Endothelial cell (in vitro differentiated cells): ENCODE measurements at regions not wholly inside any gene's neighbourhood (a gene's known extent, or its start where the extent isn't known, plus 50 kb on each side); places are given as distances from the start of the nearest gene placed in this dataset.

Experiments
- DNase-seq: peaks from one replicate; pipeline ENCODE4 v3.0.0; 2021; ENCODE audit warnings: low spot score
- H3K27ac Mint-ChIP-seq: one replicate; pipeline ENCODE4 v1.8.0; 2021; ENCODE audit warnings: mixed read lengths, inconsistent platforms; ENCODE audit not compliant: unreplicated experiment
- H3K27me3 Mint-ChIP-seq: one replicate; pipeline ENCODE4 v1.8.0; 2021; ENCODE audit warnings: mild to moderate bottlenecking, moderate library complexity, mixed read lengths, inconsistent platforms; ENCODE audit not compliant: unreplicated experiment
- H3K36me3 Mint-ChIP-seq: one replicate; pipeline ENCODE4 v1.8.0; 2021; ENCODE audit warnings: mild to moderate bottlenecking, low read depth, mixed read lengths, inconsistent platforms; ENCODE audit not compliant: unreplicated experiment
- H3K4me1 Mint-ChIP-seq: one replicate; pipeline ENCODE4 v1.8.0; 2021; ENCODE audit warnings: mild to moderate bottlenecking, mixed read lengths, inconsistent platforms; ENCODE audit not compliant: unreplicated experiment
- H3K4me3 Mint-ChIP-seq: one replicate; pipeline ENCODE4 v1.8.0; 2021; ENCODE audit warnings: mild to moderate bottlenecking, mixed read lengths, inconsistent platforms; ENCODE audit not compliant: unreplicated experiment
- H3K9me3 Mint-ChIP-seq: one replicate; pipeline ENCODE4 v1.8.0; 2021; ENCODE audit warnings: mixed read lengths, inconsistent platforms; ENCODE audit not compliant: unreplicated experiment
- TF ChIP-seq, protein P1 (sequence below): fragments of 200-600 bp; sonication (generic); IDR thresholded peaks from one replicate; pipeline ENCODE4 v1.5.0; 2021; ENCODE audit warnings: antibody characterized with exemption; ENCODE audit not compliant: unreplicated experiment

DNA sequence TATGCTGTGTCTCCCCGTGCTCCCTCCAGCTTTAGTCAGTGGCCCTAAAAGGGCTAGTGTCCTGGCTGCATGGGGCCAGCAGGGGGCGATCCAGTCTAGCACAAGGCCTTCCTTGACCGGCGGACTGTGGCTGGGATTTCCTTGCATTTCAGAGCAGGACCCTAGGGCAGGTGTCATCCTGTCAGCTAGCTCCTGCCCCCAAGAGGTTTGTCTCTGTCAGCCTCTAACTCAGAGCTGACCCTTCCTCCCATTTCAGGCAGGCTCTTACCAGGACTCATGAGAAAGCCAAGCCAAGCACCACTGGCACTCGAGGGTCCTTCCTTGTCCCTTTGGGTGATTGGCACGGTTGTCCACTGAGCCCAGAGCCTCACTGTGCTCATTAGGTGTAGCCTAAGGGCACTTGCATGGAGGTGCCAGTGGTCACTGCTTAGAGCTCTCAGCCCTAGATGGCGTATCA, 140.3 kb downstream of the RPIA start:
- no peaks in the 10 kb centered on the region for H3K36me3 Mint-ChIP-seq
- H3K4me3 Mint-ChIP-seq: no peak overlapping the region
- H3K27ac Mint-ChIP-seq: no peak overlapping the region
- peaks cover 12% of the 10 kb centered on the region for H3K4me1 Mint-ChIP-seq
- H3K9me3 Mint-ChIP-seq: no peaks in the 10 kb centered on the region
- TF ChIP-seq, protein P1, sequence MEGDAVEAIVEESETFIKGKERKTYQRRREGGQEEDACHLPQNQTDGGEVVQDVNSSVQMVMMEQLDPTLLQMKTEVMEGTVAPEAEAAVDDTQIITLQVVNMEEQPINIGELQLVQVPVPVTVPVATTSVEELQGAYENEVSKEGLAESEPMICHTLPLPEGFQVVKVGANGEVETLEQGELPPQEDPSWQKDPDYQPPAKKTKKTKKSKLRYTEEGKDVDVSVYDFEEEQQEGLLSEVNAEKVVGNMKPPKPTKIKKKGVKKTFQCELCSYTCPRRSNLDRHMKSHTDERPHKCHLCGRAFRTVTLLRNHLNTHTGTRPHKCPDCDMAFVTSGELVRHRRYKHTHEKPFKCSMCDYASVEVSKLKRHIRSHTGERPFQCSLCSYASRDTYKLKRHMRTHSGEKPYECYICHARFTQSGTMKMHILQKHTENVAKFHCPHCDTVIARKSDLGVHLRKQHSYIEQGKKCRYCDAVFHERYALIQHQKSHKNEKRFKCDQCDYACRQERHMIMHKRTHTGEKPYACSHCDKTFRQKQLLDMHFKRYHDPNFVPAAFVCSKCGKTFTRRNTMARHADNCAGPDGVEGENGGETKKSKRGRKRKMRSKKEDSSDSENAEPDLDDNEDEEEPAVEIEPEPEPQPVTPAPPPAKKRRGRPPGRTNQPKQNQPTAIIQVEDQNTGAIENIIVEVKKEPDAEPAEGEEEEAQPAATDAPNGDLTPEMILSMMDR: peak; percentile 80
- DNase-seq: peak; percentile 77
- peaks cover 9% of the 10 kb centered on the region for H3K27me3 Mint-ChIP-seq

DNA sequence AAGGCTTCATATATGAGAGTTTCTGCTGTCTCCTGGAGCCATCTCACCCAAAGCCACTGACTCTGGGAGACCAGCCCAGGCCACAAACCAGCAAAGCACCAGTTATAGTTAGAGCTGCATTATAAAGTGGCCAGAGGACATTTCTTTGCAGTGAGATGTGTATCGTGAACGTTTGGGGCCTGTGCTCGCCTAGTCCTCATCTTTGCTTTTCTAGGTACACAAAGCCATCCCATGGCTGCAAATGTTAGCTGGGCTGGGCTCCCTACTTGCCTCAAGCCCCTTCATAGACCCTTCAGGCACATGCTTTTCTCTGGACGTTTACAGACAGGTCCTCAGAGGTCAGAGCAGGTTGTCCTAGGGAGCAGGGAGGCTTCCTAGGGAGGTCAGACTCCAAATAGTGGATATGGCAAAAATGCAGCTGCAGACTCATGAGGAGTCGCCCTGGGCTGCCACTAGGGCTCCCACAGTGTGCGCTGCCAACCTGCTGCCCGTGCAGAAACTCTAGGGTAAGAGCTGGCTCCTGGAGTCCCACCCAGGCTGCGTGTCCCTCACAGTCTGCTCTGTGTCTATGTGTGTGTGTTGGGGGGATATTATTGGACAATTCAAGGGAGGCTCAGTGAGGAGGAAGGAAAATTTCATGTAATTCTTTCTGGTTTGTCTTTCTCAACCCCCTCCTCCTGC, 141.0 kb downstream of the RPIA start:
- TF ChIP-seq, protein P1: no peak
- no peak for DNase-seq
- no peaks in the 10 kb centered on the region for H3K36me3 Mint-ChIP-seq
- H3K4me3 Mint-ChIP-seq: no peak overlapping the region
- peaks cover 12% of the 10 kb centered on the region for H3K4me1 Mint-ChIP-seq
- no peak overlapping the region for H3K27ac Mint-ChIP-seq
- peaks cover 7% of the 10 kb centered on the region for H3K27me3 Mint-ChIP-seq
- H3K9me3 Mint-ChIP-seq: no peaks in the 10 kb centered on the region

DNA sequence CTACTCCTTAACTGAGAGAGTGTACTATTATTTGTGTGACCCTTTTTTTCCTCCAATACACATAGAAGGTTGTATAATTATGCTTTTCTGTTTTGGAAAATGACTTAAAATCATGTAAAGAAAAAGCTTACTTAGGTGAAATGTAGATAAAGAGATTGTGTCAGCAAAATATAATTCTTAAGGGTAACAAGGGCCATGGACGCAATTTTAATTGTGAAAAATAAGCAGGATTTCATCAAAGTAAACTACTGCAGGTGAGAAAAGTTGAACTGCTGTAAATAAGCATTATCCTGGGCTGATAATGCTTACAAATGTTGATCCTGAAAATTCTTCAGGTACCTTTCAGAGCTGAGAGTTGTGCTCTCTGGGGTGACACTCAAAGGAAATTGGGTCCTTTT, 141.5 kb downstream of the RPIA start:
- TF ChIP-seq, protein P1: no peak
- Mint-ChIP-seq H3K9me3 (no peaks in the 10 kb centered on the region), H3K27me3 (peaks cover 7% of the 10 kb centered on the region)

GRCh38 chr2:88834376-88834775, 142.9 kb downstream of the RPIA start:
- H3K9me3 Mint-ChIP-seq: no peaks in the 10 kb centered on the region
- peaks cover 4% of the 10 kb centered on the region for H3K4me1 Mint-ChIP-seq
- H3K4me3 Mint-ChIP-seq: no peak overlapping the region
- no peaks in the 10 kb centered on the region for H3K36me3 Mint-ChIP-seq
- H3K27me3 Mint-ChIP-seq: peaks cover 4% of the 10 kb centered on the region
- DNase-seq: no peak
- TF ChIP-seq, protein P1: no peak
- H3K27ac Mint-ChIP-seq: no peak overlapping the region

More for the DNA sequence above, 141.5 kb downstream of the RPIA start:
- H3K27ac Mint-ChIP-seq: no peak overlapping the region
- no peak overlapping the region for H3K4me3 Mint-ChIP-seq
- peaks cover 7% of the 10 kb centered on the region for H3K4me1 Mint-ChIP-seq
- no peak for DNase-seq
- H3K36me3 Mint-ChIP-seq: no peaks in the 10 kb centered on the region

GRCh38 chr2:88834866-88835265, 143.4 kb downstream of the RPIA start:
- no peak overlapping the region for H3K27ac Mint-ChIP-seq
- TF ChIP-seq, protein P1: no peak
- H3K36me3 Mint-ChIP-seq: no peaks in the 10 kb centered on the region
- no peaks in the 10 kb centered on the region for H3K4me1 Mint-ChIP-seq
- H3K4me3 Mint-ChIP-seq: no peak overlapping the region
- DNase-seq: no peak
- H3K27me3 Mint-ChIP-seq: no peaks in the 10 kb centered on the region
- H3K9me3 Mint-ChIP-seq: no peaks in the 10 kb centered on the region
